Gastroesophageal sphincter (tissue), 3 donors: ENCODE measurements at regions not wholly inside any gene's neighbourhood (a gene's known extent, or its start where the extent isn't known, plus 50 kb on each side); places are given as distances from the start of the nearest gene placed in this dataset.

Source experiments
- CTCF ChIP-seq, 4 experiments: fragments of 200-600 bp in 2 of 4; fragments of 450-650 bp in 2 of 4; sonication (generic) in 1 of 4; IDR thresholded peaks; one replicate each; pipeline ENCODE4 v1.5.1; 2017 to 2019; ENCODE audit warnings: antibody characterized with exemption in 4 of 4, mild to moderate bottlenecking in 2 of 4, moderate library complexity in 2 of 4
- POLR2A ChIP-seq, 2 donors: fragments of 450-650 bp; IDR thresholded peaks; one replicate each; pipeline ENCODE4 v1.6.1; 2017; ENCODE audit warnings: antibody characterized with exemption in 2 of 2, mild to moderate bottlenecking in 2 of 2, moderate library complexity in 1 of 2

- TF ChIP-seq CTCF (IDR thresholded peaks at IDR 0.05) (no peak), POLR2A (IDR thresholded peaks at IDR 0.05) (no peak)
These were observed 335.3 kb upstream of the NRSN1 start for GRCh38 chr6:23790756-23791155.
